ENCODE measurements at regions not wholly inside any gene's neighbourhood (a gene's known extent, or its start where the extent isn't known, plus 50 kb on each side); places are given as distances from the start of the nearest gene placed in this dataset.
A peak's percentile ranks its signal among the peaks of the same experiment; 100 is the strongest.

DNA sequence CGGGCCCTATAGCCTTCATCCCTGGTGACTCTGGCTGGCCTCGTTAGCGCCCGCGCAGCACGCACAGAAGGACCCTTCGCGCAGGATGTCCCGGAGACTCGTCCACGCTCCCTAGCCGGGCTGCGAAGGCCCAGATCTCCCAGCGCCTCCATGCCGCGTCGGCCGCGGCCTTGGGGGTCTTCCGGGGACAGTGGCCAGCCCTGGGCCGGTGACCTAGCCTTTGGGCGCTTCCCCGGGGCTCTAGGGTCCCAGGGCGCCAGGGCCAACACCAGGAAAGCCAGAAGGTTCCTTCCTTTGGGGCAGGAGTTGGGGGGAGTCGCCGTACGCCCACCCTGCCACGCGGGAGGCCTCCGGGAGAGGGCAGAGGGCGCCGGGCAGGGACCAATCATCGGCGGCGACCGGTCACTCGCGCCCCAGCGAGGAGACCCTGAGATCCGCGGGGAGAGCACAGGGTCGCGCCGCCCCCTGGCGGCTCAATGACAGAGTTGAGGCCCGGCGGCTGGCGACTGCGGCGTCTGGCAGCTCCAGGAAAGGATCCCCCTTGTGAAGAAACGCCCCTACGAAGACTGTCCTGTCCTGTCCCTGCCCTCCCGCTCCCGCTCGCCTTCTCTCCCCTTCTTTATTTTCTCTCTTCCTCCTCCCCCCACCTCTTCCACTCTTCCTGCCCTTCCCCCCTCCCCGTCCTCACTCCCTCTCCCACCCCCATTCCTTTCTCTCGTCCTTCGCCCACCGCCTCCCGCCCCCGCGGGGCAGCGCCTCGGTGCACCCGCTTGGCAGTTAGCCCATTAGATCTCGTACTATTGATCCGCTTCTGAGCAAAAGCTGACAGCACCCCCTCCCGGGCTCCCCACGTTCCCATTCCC lies 62.3 kb upstream of the LBX1 start:
- Histone ChIP-seq H3K27ac (no peak overlapping the region), H3K9ac (no peak overlapping the region), H3K27me3 (ENCODE audit: control insufficient read depth, insufficient read depth, low read length) (peaks cover 4% of the 10 kb centered on the region), H2AFZ (peak overlapping the region; percentile 72), H3K4me2 (ENCODE audit: low read length) (peak overlapping the region; percentile 74), H3K4me1 (peaks cover 3% of the 10 kb centered on the region), H3K4me3 (ENCODE audit: low read depth, low read length) (peak overlapping the region; percentile 47), H3K9me3 (ENCODE audit: control insufficient read depth, low read length) (no peaks in the 10 kb centered on the region), H3K36me3 (ENCODE audit: control insufficient read depth, insufficient read depth, low read length) (no peaks in the 10 kb centered on the region), H3K79me2 (no peaks in the 10 kb centered on the region)
- TF ChIP-seq, protein P1, sequence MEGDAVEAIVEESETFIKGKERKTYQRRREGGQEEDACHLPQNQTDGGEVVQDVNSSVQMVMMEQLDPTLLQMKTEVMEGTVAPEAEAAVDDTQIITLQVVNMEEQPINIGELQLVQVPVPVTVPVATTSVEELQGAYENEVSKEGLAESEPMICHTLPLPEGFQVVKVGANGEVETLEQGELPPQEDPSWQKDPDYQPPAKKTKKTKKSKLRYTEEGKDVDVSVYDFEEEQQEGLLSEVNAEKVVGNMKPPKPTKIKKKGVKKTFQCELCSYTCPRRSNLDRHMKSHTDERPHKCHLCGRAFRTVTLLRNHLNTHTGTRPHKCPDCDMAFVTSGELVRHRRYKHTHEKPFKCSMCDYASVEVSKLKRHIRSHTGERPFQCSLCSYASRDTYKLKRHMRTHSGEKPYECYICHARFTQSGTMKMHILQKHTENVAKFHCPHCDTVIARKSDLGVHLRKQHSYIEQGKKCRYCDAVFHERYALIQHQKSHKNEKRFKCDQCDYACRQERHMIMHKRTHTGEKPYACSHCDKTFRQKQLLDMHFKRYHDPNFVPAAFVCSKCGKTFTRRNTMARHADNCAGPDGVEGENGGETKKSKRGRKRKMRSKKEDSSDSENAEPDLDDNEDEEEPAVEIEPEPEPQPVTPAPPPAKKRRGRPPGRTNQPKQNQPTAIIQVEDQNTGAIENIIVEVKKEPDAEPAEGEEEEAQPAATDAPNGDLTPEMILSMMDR (IDR thresholded peaks at IDR 0.05) = peak; percentile 68

DNA sequence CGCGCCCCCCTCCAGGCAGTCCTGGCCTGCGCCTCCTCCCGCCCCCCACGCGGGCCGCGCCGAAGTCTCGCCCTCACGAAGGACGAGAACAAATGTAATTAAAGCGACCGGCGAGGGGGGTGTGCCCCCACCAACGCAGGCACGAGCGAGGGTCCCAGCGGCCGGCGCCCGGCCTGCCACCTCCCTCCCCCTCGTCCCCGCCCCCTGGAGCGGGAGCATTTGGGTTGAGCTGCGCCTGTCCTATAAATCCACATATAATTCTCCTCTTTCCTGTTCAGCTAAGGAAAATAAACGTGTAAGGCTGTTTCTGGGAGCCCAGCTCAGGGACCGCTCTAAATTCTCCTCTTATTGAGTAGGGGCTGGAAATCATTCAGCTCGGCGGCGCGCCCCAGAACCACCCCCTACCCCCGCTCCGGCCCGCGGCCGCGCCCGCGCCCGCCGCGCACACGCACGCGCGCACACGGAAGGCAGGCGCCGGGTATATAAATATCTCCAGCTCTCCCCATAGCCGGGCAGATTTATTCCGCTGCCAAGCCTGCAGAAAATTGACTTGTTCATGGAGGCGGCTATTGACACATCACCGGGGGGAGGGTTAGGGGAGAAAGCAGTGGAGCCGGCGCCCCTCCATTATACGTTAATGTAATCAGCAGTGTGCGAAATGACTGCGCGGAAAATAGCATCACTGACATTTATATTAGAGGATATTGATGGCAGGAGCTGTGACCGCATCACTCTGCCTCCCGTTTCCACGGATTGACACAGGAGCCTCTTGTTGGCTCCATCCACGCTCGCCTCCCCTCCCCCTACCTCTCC lies 61.6 kb upstream of the BTRC start:
- H3K27me3 ChIP-seq (ENCODE audit: control insufficient read depth, insufficient read depth, low read length) = peaks cover 4% of the 10 kb centered on the region
- H3K4me2 ChIP-seq (ENCODE audit: low read length) = peak overlapping the region; percentile 74
- no peak overlapping the region for H3K27ac ChIP-seq
- peaks cover 3% of the 10 kb centered on the region for H3K4me1 ChIP-seq
- H2AFZ ChIP-seq = peak overlapping the region; percentile 72
- TF ChIP-seq, protein P1 (IDR thresholded peaks at IDR 0.05) = no peak
- no peaks in the 10 kb centered on the region for H3K36me3 ChIP-seq (ENCODE audit: control insufficient read depth, insufficient read depth, low read length)
- H3K4me3 ChIP-seq (ENCODE audit: low read depth, low read length) = peak overlapping the region; percentile 47
- no peaks in the 10 kb centered on the region for H3K9me3 ChIP-seq (ENCODE audit: control insufficient read depth, low read length)
- H3K79me2 ChIP-seq = no peaks in the 10 kb centered on the region
- no peak overlapping the region for H3K9ac ChIP-seq

DNA sequence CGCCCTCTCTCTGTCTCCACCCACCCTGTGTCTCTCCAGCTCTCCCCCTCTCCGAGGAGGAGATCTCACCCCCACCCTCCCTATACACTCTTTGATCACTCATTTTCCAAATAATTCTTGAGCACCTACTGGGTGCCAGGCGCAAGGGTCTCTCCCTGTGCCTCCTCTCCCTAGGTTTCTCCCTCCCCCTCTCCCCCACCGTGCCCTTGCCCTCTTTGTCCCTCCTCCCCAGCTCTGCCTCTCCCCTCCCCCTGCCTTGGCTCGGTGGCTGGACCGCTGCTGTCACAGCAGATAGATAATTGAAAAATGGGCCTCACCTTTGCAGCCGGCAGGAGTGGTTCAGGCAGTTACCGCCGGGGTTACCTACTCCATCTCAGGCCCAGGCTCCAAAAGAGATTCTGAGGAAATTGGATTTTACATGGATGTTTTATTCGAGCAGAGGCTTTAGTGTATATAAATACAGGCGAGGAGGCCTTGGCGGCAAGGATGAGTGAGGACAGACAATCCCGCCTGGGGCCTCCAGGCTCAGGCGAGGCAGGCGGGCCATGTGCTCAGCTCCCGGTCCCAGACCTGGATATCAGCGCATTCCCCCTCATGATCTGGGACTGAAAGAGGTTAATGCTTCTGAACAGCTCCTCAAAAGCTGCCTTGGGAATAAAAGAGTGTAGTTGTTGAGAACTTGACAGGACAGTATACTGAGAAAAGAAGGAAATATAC lies 60.8 kb upstream of the BTRC start:
- Histone ChIP-seq H3K27me3 (ENCODE audit: control insufficient read depth, insufficient read depth, low read length) (peaks cover 4% of the 10 kb centered on the region), H3K9ac (no peak overlapping the region)

DNA sequence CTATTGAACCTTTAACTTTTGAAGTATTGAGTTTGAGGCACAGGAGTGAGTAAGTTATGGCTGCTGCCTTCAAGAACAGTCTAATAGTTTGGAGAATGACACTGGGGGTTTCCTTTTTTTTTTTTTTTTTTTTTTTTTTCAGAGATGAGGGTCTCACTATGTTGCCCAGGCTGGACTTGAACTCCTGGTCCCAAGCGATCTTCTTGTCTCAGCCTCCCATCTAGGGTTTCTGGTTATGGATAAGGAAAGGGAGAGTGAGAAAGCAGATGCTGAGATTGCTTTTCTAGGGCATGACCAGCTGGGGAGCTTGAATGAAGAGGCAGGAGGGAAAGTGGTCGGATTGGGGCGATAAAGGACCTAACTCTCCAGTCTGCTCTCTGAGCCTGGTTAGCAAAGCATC lies 59.9 kb upstream of the BTRC start:
- Histone ChIP-seq H2AFZ (no peak overlapping the region), H3K4me1 (peaks cover 3% of the 10 kb centered on the region), H3K4me2 (ENCODE audit: low read length) (no peak overlapping the region), H3K27me3 (ENCODE audit: control insufficient read depth, insufficient read depth, low read length) (peaks cover 4% of the 10 kb centered on the region), H3K27ac (no peak overlapping the region), H3K36me3 (ENCODE audit: control insufficient read depth, insufficient read depth, low read length) (no peaks in the 10 kb centered on the region), H3K9ac (no peak overlapping the region), H3K4me3 (ENCODE audit: low read depth, low read length) (no peak overlapping the region), H3K79me2 (no peaks in the 10 kb centered on the region), H3K9me3 (ENCODE audit: control insufficient read depth, low read length) (no peaks in the 10 kb centered on the region)
- TF ChIP-seq, protein P1 (IDR thresholded peaks at IDR 0.05) = no peak

More for the DNA sequence above, 60.8 kb upstream of the BTRC start:
- Histone ChIP-seq H3K79me2 (no peaks in the 10 kb centered on the region), H3K36me3 (ENCODE audit: control insufficient read depth, insufficient read depth, low read length) (no peaks in the 10 kb centered on the region), H3K4me3 (ENCODE audit: low read depth, low read length) (no peak overlapping the region), H2AFZ (no peak overlapping the region), H3K4me2 (ENCODE audit: low read length) (no peak overlapping the region), H3K4me1 (peaks cover 3% of the 10 kb centered on the region), H3K9me3 (ENCODE audit: control insufficient read depth, low read length) (no peaks in the 10 kb centered on the region), H3K27ac (no peak overlapping the region)
- TF ChIP-seq, protein P1 (IDR thresholded peaks at IDR 0.05) = no peak

All from parathyroid adenoma (tissue), 2 donors.